ENCODE measurements at regions not wholly inside any gene's neighbourhood (a gene's known extent, or its start where the extent isn't known, plus 50 kb on each side); places are given as distances from the start of the nearest gene placed in this dataset.

DNA sequence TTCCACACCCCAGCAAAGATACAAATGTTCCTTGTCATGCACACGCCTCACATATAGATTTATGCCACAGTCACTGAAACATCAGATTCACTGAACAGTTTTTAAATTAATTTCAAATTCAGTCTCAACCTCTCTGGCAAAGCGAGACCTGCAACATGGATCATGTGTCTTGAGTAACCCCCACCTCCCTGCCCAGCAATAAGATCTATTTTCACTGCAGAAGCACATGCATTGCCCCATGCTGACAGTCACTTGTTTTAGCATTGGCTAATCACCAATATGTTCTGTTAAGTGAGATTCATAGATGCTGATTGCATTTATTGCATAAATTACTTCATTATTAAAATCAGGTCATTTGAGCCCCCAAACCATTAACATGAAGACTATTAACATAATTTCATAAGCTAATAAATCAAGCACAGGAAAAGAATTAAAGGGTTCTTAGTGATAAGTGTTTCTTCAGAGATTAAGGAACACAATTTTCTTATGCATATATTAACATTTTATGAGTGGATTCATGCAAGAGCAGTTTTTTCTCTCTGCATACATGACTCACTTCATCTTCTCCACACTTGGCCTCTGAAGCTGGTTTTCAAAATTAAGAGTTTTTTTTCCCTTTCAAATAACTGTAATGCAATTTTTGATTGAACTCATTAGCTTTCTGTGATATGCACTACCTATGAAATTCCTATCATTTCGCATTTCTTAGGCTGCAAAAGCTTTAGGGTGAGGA is 173.2 kb upstream of the SOX4 start:
- TF ChIP-seq, protein P1, sequence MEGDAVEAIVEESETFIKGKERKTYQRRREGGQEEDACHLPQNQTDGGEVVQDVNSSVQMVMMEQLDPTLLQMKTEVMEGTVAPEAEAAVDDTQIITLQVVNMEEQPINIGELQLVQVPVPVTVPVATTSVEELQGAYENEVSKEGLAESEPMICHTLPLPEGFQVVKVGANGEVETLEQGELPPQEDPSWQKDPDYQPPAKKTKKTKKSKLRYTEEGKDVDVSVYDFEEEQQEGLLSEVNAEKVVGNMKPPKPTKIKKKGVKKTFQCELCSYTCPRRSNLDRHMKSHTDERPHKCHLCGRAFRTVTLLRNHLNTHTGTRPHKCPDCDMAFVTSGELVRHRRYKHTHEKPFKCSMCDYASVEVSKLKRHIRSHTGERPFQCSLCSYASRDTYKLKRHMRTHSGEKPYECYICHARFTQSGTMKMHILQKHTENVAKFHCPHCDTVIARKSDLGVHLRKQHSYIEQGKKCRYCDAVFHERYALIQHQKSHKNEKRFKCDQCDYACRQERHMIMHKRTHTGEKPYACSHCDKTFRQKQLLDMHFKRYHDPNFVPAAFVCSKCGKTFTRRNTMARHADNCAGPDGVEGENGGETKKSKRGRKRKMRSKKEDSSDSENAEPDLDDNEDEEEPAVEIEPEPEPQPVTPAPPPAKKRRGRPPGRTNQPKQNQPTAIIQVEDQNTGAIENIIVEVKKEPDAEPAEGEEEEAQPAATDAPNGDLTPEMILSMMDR (IDR thresholded peaks at IDR 0.05), result no peak
- TF ChIP-seq POLR2A (IDR thresholded peaks at IDR 0.05), result no peak
